ENCODE measurements at regions not wholly inside any gene's neighbourhood (a gene's known extent, or its start where the extent isn't known, plus 50 kb on each side); places are given as distances from the start of the nearest gene placed in this dataset.

DNA sequence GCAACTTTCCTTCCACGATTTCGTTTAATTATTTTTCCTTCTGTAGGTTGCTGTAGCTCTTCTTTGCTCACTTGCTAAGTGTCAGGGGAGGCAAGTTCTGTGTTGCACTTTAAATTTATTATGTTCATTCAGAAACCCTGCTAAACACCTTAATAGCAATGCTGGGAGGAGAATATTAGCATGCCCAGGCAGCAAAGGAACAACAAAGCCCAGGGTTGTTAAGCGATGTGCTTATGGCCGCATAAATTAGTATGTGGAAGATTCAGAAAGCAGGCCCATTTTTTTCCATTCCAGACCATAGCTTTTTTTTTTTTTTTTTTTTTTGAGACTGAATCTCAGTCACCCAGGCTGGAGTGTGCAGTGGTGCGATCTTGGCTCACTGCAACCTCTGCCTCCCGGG lies 151.3 kb downstream of the BACH1 start:
- TF ChIP-seq FOXA1 (IDR thresholded peaks at IDR 0.05) (no peak), CTBP1 (IDR thresholded peaks at IDR 0.05; ENCODE audit: borderline replicate concordance) (no peak), L3MBTL2 (conservative IDR thresholded peaks at IDR 0.05) (no peak), SUZ12 (IDR thresholded peaks at IDR 0.05) (no peak)
